Sigmoid colon (tissue), 4 donors: ENCODE measurements at regions not wholly inside any gene's neighbourhood (a gene's known extent, or its start where the extent isn't known, plus 50 kb on each side); places are given as distances from the start of the nearest gene placed in this dataset.

Experiments used
- EP300 ChIP-seq, 4 donors: sonication (generic); formaldehyde crosslinking; IDR thresholded peaks; one replicate each; pipeline ENCODE4 v1.6.1; 2017; ENCODE audit warnings: antibody characterized with exemption in 4 of 4
- POLR2A ChIP-seq, 2 donors: fragments of 450-650 bp; IDR thresholded peaks; one replicate each; pipeline ENCODE4 v1.6.1; 2016; ENCODE audit warnings: antibody characterized with exemption in 2 of 2, mild to moderate bottlenecking in 2 of 2, moderate library complexity in 2 of 2
- POLR2AphosphoS5 ChIP-seq, 4 donors: sonication (generic); formaldehyde crosslinking; IDR thresholded peaks; one replicate each; pipeline ENCODE4 v1.6.1; 2017; ENCODE audit warnings: antibody characterized with exemption in 4 of 4
- TF ChIP-seq, protein P1 (sequence below), 4 experiments: fragments of 450-650 bp in 3 of 4; fragments of 200-600 bp in 1 of 4; IDR thresholded peaks; one replicate each; pipeline ENCODE4 v1.5.1; 2016 to 2019; ENCODE audit warnings: antibody characterized with exemption in 4 of 4, mild to moderate bottlenecking in 3 of 4, moderate library complexity in 2 of 4

DNA sequence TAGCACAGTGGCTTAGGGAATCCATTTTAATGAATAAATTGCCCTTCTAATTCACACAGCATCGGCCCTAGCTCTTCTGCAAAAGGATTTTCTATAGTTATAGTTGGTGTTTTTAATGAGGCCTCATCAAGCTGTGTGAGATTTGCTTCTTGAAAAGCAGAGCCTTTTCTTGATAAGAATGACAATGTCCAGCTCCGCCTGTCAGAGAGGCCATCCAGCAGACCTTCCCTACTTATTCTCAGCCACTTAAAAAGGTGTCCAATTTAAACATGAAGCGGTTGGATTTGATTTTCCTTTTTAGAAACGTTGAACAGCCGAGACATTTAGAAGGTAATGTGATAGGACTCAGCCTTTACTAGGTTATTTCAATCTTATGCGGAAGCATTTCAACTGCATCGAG lies 134.4 kb downstream of the ZNF608 start:
- TF ChIP-seq, protein P1, sequence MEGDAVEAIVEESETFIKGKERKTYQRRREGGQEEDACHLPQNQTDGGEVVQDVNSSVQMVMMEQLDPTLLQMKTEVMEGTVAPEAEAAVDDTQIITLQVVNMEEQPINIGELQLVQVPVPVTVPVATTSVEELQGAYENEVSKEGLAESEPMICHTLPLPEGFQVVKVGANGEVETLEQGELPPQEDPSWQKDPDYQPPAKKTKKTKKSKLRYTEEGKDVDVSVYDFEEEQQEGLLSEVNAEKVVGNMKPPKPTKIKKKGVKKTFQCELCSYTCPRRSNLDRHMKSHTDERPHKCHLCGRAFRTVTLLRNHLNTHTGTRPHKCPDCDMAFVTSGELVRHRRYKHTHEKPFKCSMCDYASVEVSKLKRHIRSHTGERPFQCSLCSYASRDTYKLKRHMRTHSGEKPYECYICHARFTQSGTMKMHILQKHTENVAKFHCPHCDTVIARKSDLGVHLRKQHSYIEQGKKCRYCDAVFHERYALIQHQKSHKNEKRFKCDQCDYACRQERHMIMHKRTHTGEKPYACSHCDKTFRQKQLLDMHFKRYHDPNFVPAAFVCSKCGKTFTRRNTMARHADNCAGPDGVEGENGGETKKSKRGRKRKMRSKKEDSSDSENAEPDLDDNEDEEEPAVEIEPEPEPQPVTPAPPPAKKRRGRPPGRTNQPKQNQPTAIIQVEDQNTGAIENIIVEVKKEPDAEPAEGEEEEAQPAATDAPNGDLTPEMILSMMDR (IDR thresholded peaks at IDR 0.05), result no peak
- TF ChIP-seq POLR2A (IDR thresholded peaks at IDR 0.05) (no peak), EP300 (IDR thresholded peaks at IDR 0.05) (no peak), POLR2AphosphoS5 (IDR thresholded peaks at IDR 0.05) (no peak)
